ENCODE measurements at regions not wholly inside any gene's neighbourhood (a gene's known extent, or its start where the extent isn't known, plus 50 kb on each side); places are given as distances from the start of the nearest gene placed in this dataset.

DNA sequence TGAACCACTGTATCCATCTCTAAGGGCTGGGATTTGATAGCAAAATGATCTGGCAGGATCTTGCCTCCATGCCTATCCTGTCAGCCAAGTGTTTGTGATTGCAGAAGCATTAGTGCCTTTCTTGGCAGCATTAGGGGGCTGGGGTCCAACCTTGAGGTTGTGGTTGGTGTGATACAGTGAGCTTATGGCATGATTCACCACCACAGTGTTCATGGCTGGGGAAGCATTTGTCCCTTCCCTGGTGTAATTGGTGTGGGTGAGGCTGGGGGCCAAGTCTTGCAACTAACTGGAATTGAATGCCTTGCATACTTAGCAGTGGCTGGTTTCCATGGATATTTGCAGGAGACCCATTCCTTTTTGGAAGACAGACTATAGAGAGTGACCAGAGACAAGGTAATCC, 271.0 kb upstream of the TBL1XR1 start:
- Histone ChIP-seq H3K36me3 (no peaks in the 10 kb centered on the region), H3K4me3 (no peak overlapping the region), H3K27ac (no peak overlapping the region), H3K9me3 (ENCODE audit: low read depth) (no peaks in the 10 kb centered on the region), H3K4me1 (ENCODE audit: low read depth) (no peaks in the 10 kb centered on the region), H3K27me3 (no peaks in the 10 kb centered on the region)
- TF ChIP-seq CTCF (IDR thresholded peaks at IDR 0.05; ENCODE audit: low read depth, low read length) = no peak
- peak in 1 of 2 donors; percentile 98 for DNase-seq (ENCODE audit: low read depth in 1 of 2, low spot score in 1 of 2)

DNA sequence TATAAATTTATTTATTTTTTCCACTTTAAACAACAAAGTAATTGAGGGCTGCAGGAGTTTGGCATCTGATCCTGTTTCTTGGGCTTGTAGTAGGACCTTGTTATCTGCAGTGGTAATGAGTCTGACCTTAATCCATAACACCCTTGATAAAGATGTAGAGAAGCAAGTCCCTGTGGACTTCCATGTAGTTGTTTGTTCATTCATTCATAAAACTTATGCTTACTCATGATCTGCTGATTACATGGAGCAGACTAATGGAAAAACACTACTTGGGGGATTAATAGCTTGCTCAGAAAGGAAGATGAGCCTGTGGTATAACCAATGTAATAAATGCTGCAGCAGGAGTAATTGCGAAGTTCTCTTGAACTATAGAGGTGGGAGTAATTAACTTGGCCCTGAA, 271.5 kb upstream of the TBL1XR1 start:
- H3K27me3 ChIP-seq = no peaks in the 10 kb centered on the region
- no peak overlapping the region for H3K27ac ChIP-seq
- no peaks in the 10 kb centered on the region for H3K4me1 ChIP-seq (ENCODE audit: low read depth)
- H3K36me3 ChIP-seq = no peaks in the 10 kb centered on the region
- no peak for TF ChIP-seq CTCF (IDR thresholded peaks at IDR 0.05; ENCODE audit: low read depth, low read length)
- no peaks in the 10 kb centered on the region for H3K9me3 ChIP-seq (ENCODE audit: low read depth)
- H3K4me3 ChIP-seq = no peak overlapping the region
- DNase-seq (ENCODE audit: low read depth in 1 of 2, low spot score in 1 of 2) = peak in 1 of 2 donors; percentile 86

DNA sequence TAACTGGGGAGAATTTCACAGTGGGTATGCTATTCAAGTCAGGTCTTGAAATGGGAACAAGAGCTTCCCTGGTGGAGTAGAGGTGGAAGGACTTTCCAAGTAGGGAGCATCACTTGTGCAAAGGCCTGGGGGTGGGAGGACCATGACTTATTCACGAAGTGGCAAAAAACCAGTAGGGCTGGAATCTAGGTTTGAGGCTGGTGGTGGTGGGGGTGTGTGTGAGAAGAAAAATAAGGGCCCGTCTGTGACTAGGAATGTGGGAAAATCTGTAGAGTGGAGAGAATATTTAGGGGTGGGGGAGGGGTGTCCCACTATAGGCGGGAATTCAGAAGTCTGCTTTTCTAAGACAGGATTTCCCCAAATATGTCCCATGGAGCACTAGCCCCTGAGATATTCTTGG, 271.9 kb upstream of the TBL1XR1 start:
- no peak overlapping the region for H3K4me3 ChIP-seq
- no peak for TF ChIP-seq CTCF (IDR thresholded peaks at IDR 0.05; ENCODE audit: low read depth, low read length)
- no peaks in the 10 kb centered on the region for H3K36me3 ChIP-seq
- no peaks in the 10 kb centered on the region for H3K27me3 ChIP-seq
- no peak overlapping the region for H3K27ac ChIP-seq
- no peaks in the 10 kb centered on the region for H3K4me1 ChIP-seq (ENCODE audit: low read depth)
- H3K9me3 ChIP-seq (ENCODE audit: low read depth) = no peaks in the 10 kb centered on the region
- DNase-seq (ENCODE audit: low read depth in 1 of 2, low spot score in 1 of 2) = no peak

GRCh38 chr3:177470197-177470941, 273.1 kb upstream of the TBL1XR1 start:
- no peaks in the 10 kb centered on the region for H3K9me3 ChIP-seq (ENCODE audit: low read depth)
- TF ChIP-seq CTCF (IDR thresholded peaks at IDR 0.05; ENCODE audit: low read depth, low read length) = no peak
- H3K36me3 ChIP-seq = no peaks in the 10 kb centered on the region
- DNase-seq (ENCODE audit: low read depth in 1 of 2, low spot score in 1 of 2) = no peak
- no peak overlapping the region for H3K27ac ChIP-seq
- no peaks in the 10 kb centered on the region for H3K4me1 ChIP-seq (ENCODE audit: low read depth)
- no peaks in the 10 kb centered on the region for H3K27me3 ChIP-seq
- H3K4me3 ChIP-seq = no peak overlapping the region

- Histone ChIP-seq H3K27me3 (no peaks in the 10 kb centered on the region), H3K4me3 (no peak overlapping the region), H3K4me1 (ENCODE audit: low read depth) (no peaks in the 10 kb centered on the region), H3K9me3 (ENCODE audit: low read depth) (no peaks in the 10 kb centered on the region), H3K36me3 (no peaks in the 10 kb centered on the region), H3K27ac (no peak overlapping the region)
- TF ChIP-seq CTCF (IDR thresholded peaks at IDR 0.05; ENCODE audit: low read depth, low read length) = no peak
- DNase-seq (ENCODE audit: low read depth in 1 of 2, low spot score in 1 of 2) = no peak
These were observed 274.6 kb upstream of the TBL1XR1 start for GRCh38 chr3:177471733-177472480.
